IMR-90 (cell line): ENCODE measurements at regions not wholly inside any gene's neighbourhood (a gene's known extent, or its start where the extent isn't known, plus 50 kb on each side); places are given as distances from the start of the nearest gene placed in this dataset.

Experiments used
- ATAC-seq: fragments of 200-7000 bp; cut with Tn5 transposase; 2 replicates; pipeline ENCODE4 v1.9.1; 2020; ENCODE audit warnings: low read depth, mild to moderate bottlenecking, moderate library complexity
- BruUV-seq: library from RNA; stranded (reverse); fragments of 400-500 nt; replicated peaks from 2 replicates; lab custom pipeline; 2021; lab: Mats Ljungman, UMichigan
- CTCF ChIA-PET: fragments of 300-600 bp; formaldehyde crosslinking; extraction: SDS; loops from one replicate; lab custom pipeline; 2021; ENCODE audit warnings: antibody characterized with exemption; lab: Yijun Ruan, JAX
- POLR2A ChIA-PET: fragments of 300-600 bp; sonication (Branson Sonifier 250); formaldehyde crosslinking; loops from one replicate; lab custom pipeline; 2022; ENCODE audit warnings: antibody characterized with exemption; ENCODE audit not compliant: unreplicated experiment; lab: Charles Lee
- DNase-seq: peaks from one replicate; pipeline ENCODE4 v3.0.0; 2013
- H2AFZ ChIP-seq: replicated peaks from 2 replicates; pipeline ENCODE3; 2013; ENCODE audit warnings: low read length, mild to moderate bottlenecking; ENCODE audit not compliant: poor library complexity
- H2AK5ac ChIP-seq: 2 replicates; pipeline ENCODE4 v1.6.1; 2013; ENCODE audit warnings: low read depth, low read length, inconsistent platforms
- H2AK9ac ChIP-seq: replicated peaks from 2 replicates; pipeline ENCODE3; 2013; ENCODE audit warnings: mild to moderate bottlenecking, low read depth, low read length, moderate library complexity; ENCODE audit not compliant: poor library complexity
- H2BK120ac ChIP-seq: 2 replicates; pipeline ENCODE4 v1.6.1; 2013; ENCODE audit warnings: low read depth, low read length, inconsistent platforms
- H2BK15ac ChIP-seq: 3 replicates; pipeline ENCODE4 v1.6.1; 2013; ENCODE audit warnings: low read depth, low read length, inconsistent platforms
- H2BK20ac ChIP-seq: 2 replicates; pipeline ENCODE4 v1.6.1; 2013; ENCODE audit warnings: low read depth, mild to moderate bottlenecking, inconsistent platforms, low read length, moderate library complexity
- H2BK5ac ChIP-seq: 2 replicates; pipeline ENCODE4 v1.6.1; 2013; ENCODE audit warnings: mild to moderate bottlenecking, low read depth, low read length, inconsistent platforms; ENCODE audit not compliant: poor library complexity, severe bottlenecking
- H3K14ac ChIP-seq: replicated peaks from 2 replicates; pipeline ENCODE4 v1.6.1; 2013; ENCODE audit warnings: low read depth, low read length, inconsistent platforms
- H3K18ac ChIP-seq: 2 replicates; pipeline ENCODE4 v1.6.1; 2013; ENCODE audit warnings: low read depth, low read length, control low read depth
- H3K23ac ChIP-seq: 2 replicates; pipeline ENCODE4 v1.6.1; 2013; ENCODE audit warnings: low read depth, low read length, inconsistent platforms
- H3K27ac ChIP-seq: 2 replicates; pipeline ENCODE4 v1.5.1; 2013; ENCODE audit warnings: mild to moderate bottlenecking, control low read depth, low read length; ENCODE audit not compliant: insufficient read depth
- H3K27me3 ChIP-seq: 2 replicates; pipeline ENCODE4 v1.6.1; 2013; ENCODE audit warnings: low read length; ENCODE audit not compliant: control insufficient read depth, insufficient read depth
- H3K36me3 ChIP-seq: 2 replicates; pipeline ENCODE4 v1.6.1; 2013; ENCODE audit warnings: low read length, mixed read lengths; ENCODE audit not compliant: control insufficient read depth, insufficient read depth
- H3K4ac ChIP-seq: 2 replicates; pipeline ENCODE4 v1.6.1; 2013; ENCODE audit warnings: low read depth, low read length, inconsistent platforms
- H3K4me1 ChIP-seq: 2 replicates; pipeline ENCODE4 v1.6.1; 2013; ENCODE audit warnings: low read length, mixed read lengths; ENCODE audit not compliant: control insufficient read depth, insufficient read depth
- H3K4me2 ChIP-seq: 2 replicates; pipeline ENCODE4 v1.6.1; 2013; ENCODE audit warnings: low read depth, mild to moderate bottlenecking, control low read depth, low read length, moderate library complexity
- H3K4me3 ChIP-seq: 2 replicates; pipeline ENCODE4 v1.5.1; 2013; ENCODE audit warnings: low read depth, mild to moderate bottlenecking, control low read depth, low read length, moderate library complexity; ENCODE audit not compliant: insufficient read depth
- H3K56ac ChIP-seq: 2 replicates; pipeline ENCODE4 v1.6.1; 2013; ENCODE audit warnings: low read length, inconsistent platforms; ENCODE audit not compliant: insufficient read depth; ENCODE audit errors: extremely low read depth
- H3K79me1 ChIP-seq, 2 experiments: 2 replicates each; pipeline ENCODE4 v1.6.1; 2013; ENCODE audit warnings: low read length in 2 of 2, inconsistent platforms in 1 of 2, low read depth in 1 of 2
- H3K9ac ChIP-seq: 2 replicates; pipeline ENCODE4 v1.6.1; 2013; ENCODE audit warnings: low read depth, low read length, control low read depth
- H3K9me1 ChIP-seq: 2 replicates; pipeline ENCODE4 v1.6.1; 2013; ENCODE audit warnings: low read length, inconsistent platforms; ENCODE audit not compliant: insufficient read depth
- H3K9me3 ChIP-seq: 2 replicates; pipeline ENCODE4 v1.6.1; 2013; ENCODE audit warnings: low read length; ENCODE audit not compliant: control insufficient read depth, insufficient read depth
- H4K20me1 ChIP-seq: 2 replicates; pipeline ENCODE4 v1.6.1; 2013; ENCODE audit warnings: low read length, inconsistent platforms; ENCODE audit not compliant: insufficient read depth
- H4K5ac ChIP-seq: 2 replicates; pipeline ENCODE4 v1.6.1; 2013; ENCODE audit warnings: mild to moderate bottlenecking, low read depth, low read length, control low read depth
- H4K8ac ChIP-seq, 2 experiments: 2 replicates each; pipeline ENCODE4 v1.6.1; 2013; ENCODE audit warnings: low read depth in 2 of 2, low read length in 2 of 2, control low read depth in 1 of 2, inconsistent platforms in 1 of 2
- H4K91ac ChIP-seq: 2 replicates; pipeline ENCODE4 v1.6.1; 2013; ENCODE audit warnings: low read depth, low read length, inconsistent platforms; ENCODE audit not compliant: insufficient read depth
- BHLHE40 ChIP-seq: fragments of 150-350 bp; IDR thresholded peaks from 2 replicates; pipeline ENCODE4 v1.6.1; 2016; ENCODE audit warnings: mild to moderate bottlenecking, low read depth, low read length
- CEBPB ChIP-seq: IDR thresholded peaks from 2 replicates; pipeline ENCODE4 v1.6.1; 2012; ENCODE audit warnings: low read depth, low read length, improper control_type of control experiment
- CHD1 ChIP-seq: IDR thresholded peaks from 2 replicates; pipeline ENCODE4 v1.6.1; 2012; ENCODE audit warnings: low read depth, low read length, improper control_type of control experiment
- CTCF ChIP-seq: conservative IDR thresholded peaks from 2 replicates; pipeline ENCODE4 v1.5.1; 2012; ENCODE audit warnings: mild to moderate bottlenecking, low read depth, low read length, improper control_type of control experiment
- ELK1 ChIP-seq: fragments of 150-350 bp; IDR thresholded peaks from 2 replicates; pipeline ENCODE4 v1.6.1; 2016; ENCODE audit warnings: low read depth, mild to moderate bottlenecking, low read length, moderate library complexity, borderline replicate concordance
- FOS ChIP-seq: fragments of 150-350 bp; IDR thresholded peaks from 2 replicates; pipeline ENCODE4 v1.6.1; 2016; ENCODE audit warnings: low read depth, low read length
- MAFK ChIP-seq: IDR thresholded peaks from 2 replicates; pipeline ENCODE4 v1.6.1; 2012; ENCODE audit warnings: low read depth, low read length, improper control_type of control experiment
- MAZ ChIP-seq: IDR thresholded peaks from 2 replicates; pipeline ENCODE4 v1.6.1; 2012; ENCODE audit warnings: low read depth, mild to moderate bottlenecking, low read length, improper control_type of control experiment, moderate library complexity, borderline replicate concordance
- MXI1 ChIP-seq: IDR thresholded peaks from 2 replicates; pipeline ENCODE4 v1.6.1; 2012; ENCODE audit warnings: low read depth, mild to moderate bottlenecking, low read length, moderate library complexity, borderline replicate concordance
- NFE2L2 ChIP-seq: fragments of 150-350 bp; IDR thresholded peaks from 2 replicates; pipeline ENCODE4 v1.6.1; 2016; ENCODE audit warnings: low read depth, mild to moderate bottlenecking, low read length
- POLR2A ChIP-seq: IDR thresholded peaks from 2 replicates; pipeline ENCODE4 v1.6.1; 2012; ENCODE audit warnings: mild to moderate bottlenecking, low read depth, low read length
- RAD21 ChIP-seq: IDR thresholded peaks from 2 replicates; pipeline ENCODE4 v1.6.1; 2012; ENCODE audit warnings: low read length, improper control_type of control experiment
- RCOR1 ChIP-seq: IDR thresholded peaks from 2 replicates; pipeline ENCODE4 v1.6.1; 2012; ENCODE audit warnings: mild to moderate bottlenecking, low read length, improper control_type of control experiment; ENCODE audit not compliant: insufficient replicate concordance
- RFX5 ChIP-seq: IDR thresholded peaks from 2 replicates; pipeline ENCODE4 v1.8.0; 2012; ENCODE audit warnings: low read depth, mild to moderate bottlenecking, low read length, moderate library complexity
- SMC3 ChIP-seq: fragments of 150-350 bp; IDR thresholded peaks from 2 replicates; pipeline ENCODE4 v1.6.1; 2016; ENCODE audit warnings: low read depth, mild to moderate bottlenecking, antibody characterized with exemption, low read length, moderate library complexity
- WGBS, 2 experiments: methylation state at CpG; one replicate each; pipeline versions ENCODE4 v1.1.5 to v1.1.7; 2013; ENCODE audit warnings: missing lambda C conversion rate in 2 of 2; ENCODE audit not compliant: insufficient read length in 1 of 2; ENCODE audit errors: extremely low coverage in 2 of 2; 5-methylcytosine and 5-hydroxymethylcytosine counted together
- dilution Hi-C: fragments of 300-500 bp; cut with HindIII; formaldehyde crosslinking; loops from one replicate; pipeline ENCODE4 v1.14.3; 2018; ENCODE audit warnings: low sequenced_read_pairs; ENCODE audit not compliant: unreplicated experiment
- in situ Hi-C: fragments of 300-500 bp; cut with MboI; formaldehyde crosslinking; loops from 3 replicates; pipeline ENCODE4 v1.14.3; 2019; ENCODE audit warnings: low sequenced_read_pairs, inconsistent platforms, mixed read lengths
- intact Hi-C: fragments of 100-400 bp; cut with micrococcal nuclease; formaldehyde crosslinking; loops from 2 replicates; pipeline ENCODE4 v1.10.0; 2022
- TF ChIP-seq, protein P1 (sequence below): fragments of 150-350 bp; IDR thresholded peaks from 2 replicates; pipeline ENCODE4 v1.6.1; 2017; ENCODE audit warnings: mild to moderate bottlenecking, antibody characterized with exemption, low read length, low read depth

GRCh38 chr17:77785312-77785905, 173.1 kb upstream of the TNRC6C start:
- Histone ChIP-seq H3K4me1 (no peaks in the 10 kb centered on the region), H3K36me3 (no peaks in the 10 kb centered on the region), H3K23ac (no peak overlapping the region), H2AK5ac (no peak overlapping the region), H4K5ac (no peak overlapping the region), H3K18ac (no peak overlapping the region), H2BK15ac (no peak overlapping the region), H4K8ac (no peak overlapping the region), H2BK120ac (no peak overlapping the region), H4K20me1 (no peaks in the 10 kb centered on the region), H2BK20ac (no peak overlapping the region), H3K27ac (no peak overlapping the region), H3K9me3 (no peaks in the 10 kb centered on the region), H2AFZ (no peak overlapping the region), H3K14ac (no peak overlapping the region), H3K27me3 (peaks cover 46% of the 10 kb centered on the region), H3K79me1 (no peaks in the 10 kb centered on the region), H3K4me2 (no peak overlapping the region), H3K9me1 (no peaks in the 10 kb centered on the region), H2BK5ac (no peak overlapping the region), H2AK9ac (no peak overlapping the region), H3K4me3 (no peak overlapping the region), H3K56ac (no peak overlapping the region), H3K9ac (no peak overlapping the region), H3K4ac (no peak overlapping the region), H4K91ac (no peak overlapping the region)
- no TSS peak for BruUV-seq
- ChIA-PET CTCF (no interaction called here), POLR2A (no interaction called here)
- DNase-seq, result no peak
- in situ Hi-C loops (no loop called here), intact Hi-C loops (no loop called here), dilution Hi-C loops (no loop called here)
- no peak for ATAC-seq
- TF ChIP-seq MXI1 (no peak), RCOR1 (no peak), NFE2L2 (no peak), ELK1 (no peak), POLR2A (no peak), SMC3 (no peak), MAZ (no peak), CHD1 (no peak), FOS (no peak), RAD21 (no peak), CTCF (no peak), RFX5 (no peak), CEBPB (no peak), BHLHE40 (no peak), MAFK (no peak)
- TF ChIP-seq, protein P1, sequence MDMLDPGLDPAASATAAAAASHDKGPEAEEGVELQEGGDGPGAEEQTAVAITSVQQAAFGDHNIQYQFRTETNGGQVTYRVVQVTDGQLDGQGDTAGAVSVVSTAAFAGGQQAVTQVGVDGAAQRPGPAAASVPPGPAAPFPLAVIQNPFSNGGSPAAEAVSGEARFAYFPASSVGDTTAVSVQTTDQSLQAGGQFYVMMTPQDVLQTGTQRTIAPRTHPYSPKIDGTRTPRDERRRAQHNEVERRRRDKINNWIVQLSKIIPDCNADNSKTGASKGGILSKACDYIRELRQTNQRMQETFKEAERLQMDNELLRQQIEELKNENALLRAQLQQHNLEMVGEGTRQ, result no peak
- no CpG with 5 or more reads among the region's 15 CpGs for WGBS, 2 experiments
